IMR-90 (cell line): ENCODE measurements at regions not wholly inside any gene's neighbourhood (a gene's known extent, or its start where the extent isn't known, plus 50 kb on each side); places are given as distances from the start of the nearest gene placed in this dataset.

Source experiments
- ATAC-seq: fragments of 200-7000 bp; cut with Tn5 transposase; 2 replicates; pipeline ENCODE4 v1.9.1; 2020; ENCODE audit warnings: low read depth, mild to moderate bottlenecking, moderate library complexity
- BruUV-seq: library from RNA; stranded (reverse); fragments of 400-500 nt; replicated peaks from 2 replicates; lab custom pipeline; 2021; lab: Mats Ljungman, UMichigan
- CTCF ChIA-PET: fragments of 300-600 bp; formaldehyde crosslinking; extraction: SDS; loops from one replicate; lab custom pipeline; 2021; ENCODE audit warnings: antibody characterized with exemption; lab: Yijun Ruan, JAX
- POLR2A ChIA-PET: fragments of 300-600 bp; sonication (Branson Sonifier 250); formaldehyde crosslinking; loops from one replicate; lab custom pipeline; 2022; ENCODE audit warnings: antibody characterized with exemption; ENCODE audit not compliant: unreplicated experiment; lab: Charles Lee
- DNase-seq: peaks from one replicate; pipeline ENCODE4 v3.0.0; 2013
- H2AFZ ChIP-seq: replicated peaks from 2 replicates; pipeline ENCODE3; 2013; ENCODE audit warnings: low read length, mild to moderate bottlenecking; ENCODE audit not compliant: poor library complexity
- H2AK5ac ChIP-seq: 2 replicates; pipeline ENCODE4 v1.6.1; 2013; ENCODE audit warnings: low read depth, low read length, inconsistent platforms
- H2AK9ac ChIP-seq: replicated peaks from 2 replicates; pipeline ENCODE3; 2013; ENCODE audit warnings: mild to moderate bottlenecking, low read depth, low read length, moderate library complexity; ENCODE audit not compliant: poor library complexity
- H2BK120ac ChIP-seq: 2 replicates; pipeline ENCODE4 v1.6.1; 2013; ENCODE audit warnings: low read depth, low read length, inconsistent platforms
- H2BK15ac ChIP-seq: 3 replicates; pipeline ENCODE4 v1.6.1; 2013; ENCODE audit warnings: low read depth, low read length, inconsistent platforms
- H2BK20ac ChIP-seq: 2 replicates; pipeline ENCODE4 v1.6.1; 2013; ENCODE audit warnings: low read depth, mild to moderate bottlenecking, inconsistent platforms, low read length, moderate library complexity
- H2BK5ac ChIP-seq: 2 replicates; pipeline ENCODE4 v1.6.1; 2013; ENCODE audit warnings: mild to moderate bottlenecking, low read depth, low read length, inconsistent platforms; ENCODE audit not compliant: poor library complexity, severe bottlenecking
- H3K14ac ChIP-seq: replicated peaks from 2 replicates; pipeline ENCODE4 v1.6.1; 2013; ENCODE audit warnings: low read depth, low read length, inconsistent platforms
- H3K18ac ChIP-seq: 2 replicates; pipeline ENCODE4 v1.6.1; 2013; ENCODE audit warnings: low read depth, low read length, control low read depth
- H3K23ac ChIP-seq: 2 replicates; pipeline ENCODE4 v1.6.1; 2013; ENCODE audit warnings: low read depth, low read length, inconsistent platforms
- H3K27ac ChIP-seq: 2 replicates; pipeline ENCODE4 v1.5.1; 2013; ENCODE audit warnings: mild to moderate bottlenecking, control low read depth, low read length; ENCODE audit not compliant: insufficient read depth
- H3K27me3 ChIP-seq: 2 replicates; pipeline ENCODE4 v1.6.1; 2013; ENCODE audit warnings: low read length; ENCODE audit not compliant: control insufficient read depth, insufficient read depth
- H3K36me3 ChIP-seq: 2 replicates; pipeline ENCODE4 v1.6.1; 2013; ENCODE audit warnings: low read length, mixed read lengths; ENCODE audit not compliant: control insufficient read depth, insufficient read depth
- H3K4ac ChIP-seq: 2 replicates; pipeline ENCODE4 v1.6.1; 2013; ENCODE audit warnings: low read depth, low read length, inconsistent platforms
- H3K4me1 ChIP-seq: 2 replicates; pipeline ENCODE4 v1.6.1; 2013; ENCODE audit warnings: low read length, mixed read lengths; ENCODE audit not compliant: control insufficient read depth, insufficient read depth
- H3K4me2 ChIP-seq: 2 replicates; pipeline ENCODE4 v1.6.1; 2013; ENCODE audit warnings: low read depth, mild to moderate bottlenecking, control low read depth, low read length, moderate library complexity
- H3K4me3 ChIP-seq: 2 replicates; pipeline ENCODE4 v1.5.1; 2013; ENCODE audit warnings: low read depth, mild to moderate bottlenecking, control low read depth, low read length, moderate library complexity; ENCODE audit not compliant: insufficient read depth
- H3K56ac ChIP-seq: 2 replicates; pipeline ENCODE4 v1.6.1; 2013; ENCODE audit warnings: low read length, inconsistent platforms; ENCODE audit not compliant: insufficient read depth; ENCODE audit errors: extremely low read depth
- H3K79me1 ChIP-seq, 2 experiments: 2 replicates each; pipeline ENCODE4 v1.6.1; 2013; ENCODE audit warnings: low read length in 2 of 2, inconsistent platforms in 1 of 2, low read depth in 1 of 2
- H3K9ac ChIP-seq: 2 replicates; pipeline ENCODE4 v1.6.1; 2013; ENCODE audit warnings: low read depth, low read length, control low read depth
- H3K9me1 ChIP-seq: 2 replicates; pipeline ENCODE4 v1.6.1; 2013; ENCODE audit warnings: low read length, inconsistent platforms; ENCODE audit not compliant: insufficient read depth
- H3K9me3 ChIP-seq: 2 replicates; pipeline ENCODE4 v1.6.1; 2013; ENCODE audit warnings: low read length; ENCODE audit not compliant: control insufficient read depth, insufficient read depth
- H4K20me1 ChIP-seq: 2 replicates; pipeline ENCODE4 v1.6.1; 2013; ENCODE audit warnings: low read length, inconsistent platforms; ENCODE audit not compliant: insufficient read depth
- H4K5ac ChIP-seq: 2 replicates; pipeline ENCODE4 v1.6.1; 2013; ENCODE audit warnings: mild to moderate bottlenecking, low read depth, low read length, control low read depth
- H4K8ac ChIP-seq, 2 experiments: 2 replicates each; pipeline ENCODE4 v1.6.1; 2013; ENCODE audit warnings: low read depth in 2 of 2, low read length in 2 of 2, control low read depth in 1 of 2, inconsistent platforms in 1 of 2
- H4K91ac ChIP-seq: 2 replicates; pipeline ENCODE4 v1.6.1; 2013; ENCODE audit warnings: low read depth, low read length, inconsistent platforms; ENCODE audit not compliant: insufficient read depth
- MAZ ChIP-seq: IDR thresholded peaks from 2 replicates; pipeline ENCODE4 v1.6.1; 2012; ENCODE audit warnings: low read depth, mild to moderate bottlenecking, low read length, improper control_type of control experiment, moderate library complexity, borderline replicate concordance
- WGBS, 2 experiments: methylation state at CpG; one replicate each; pipeline versions ENCODE4 v1.1.5 to v1.1.7; 2013; ENCODE audit warnings: missing lambda C conversion rate in 2 of 2; ENCODE audit not compliant: insufficient read length in 1 of 2; ENCODE audit errors: extremely low coverage in 2 of 2; 5-methylcytosine and 5-hydroxymethylcytosine counted together
- dilution Hi-C: fragments of 300-500 bp; cut with HindIII; formaldehyde crosslinking; loops from one replicate; pipeline ENCODE4 v1.14.3; 2018; ENCODE audit warnings: low sequenced_read_pairs; ENCODE audit not compliant: unreplicated experiment
- in situ Hi-C: fragments of 300-500 bp; cut with MboI; formaldehyde crosslinking; loops from 3 replicates; pipeline ENCODE4 v1.14.3; 2019; ENCODE audit warnings: low sequenced_read_pairs, inconsistent platforms, mixed read lengths
- intact Hi-C: fragments of 100-400 bp; cut with micrococcal nuclease; formaldehyde crosslinking; loops from 2 replicates; pipeline ENCODE4 v1.10.0; 2022

DNA sequence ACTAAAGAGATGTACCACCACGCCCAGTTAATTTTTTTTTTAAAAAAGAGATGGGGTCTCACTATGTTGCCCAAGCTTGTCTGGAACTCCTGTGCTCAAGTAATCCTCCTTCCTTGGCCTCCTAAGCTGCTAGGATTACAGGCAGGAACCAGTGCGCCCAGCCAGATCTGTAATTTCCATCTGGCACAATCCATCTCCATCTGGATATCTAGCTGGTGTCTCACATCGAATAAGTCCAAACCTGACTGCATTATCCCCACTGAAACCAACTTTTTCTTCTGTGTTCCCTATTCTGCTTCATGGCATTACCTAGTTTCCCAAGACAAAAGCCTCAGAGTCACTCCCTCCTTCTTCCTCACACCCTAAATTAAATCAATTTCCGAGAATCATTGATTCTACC is 125.8 kb upstream of the TEX13C start:
- no peaks in the 10 kb centered on the region for H3K9me1 ChIP-seq
- no peak for DNase-seq
- no peak overlapping the region for H3K14ac ChIP-seq
- no peak overlapping the region for H3K27ac ChIP-seq
- H3K18ac ChIP-seq, result no peak overlapping the region
- dilution Hi-C loops, result no loop called here
- H2BK120ac ChIP-seq, result no peak overlapping the region
- no peak overlapping the region for H3K9ac ChIP-seq
- no peak overlapping the region for H2AFZ ChIP-seq
- intact Hi-C loops, result no loop called here
- no peak for ATAC-seq
- H3K23ac ChIP-seq, result no peak overlapping the region
- POLR2A ChIA-PET, result interaction anchor here (0.5 kb wide), 1 partner anchor 17 kb away, joined by 3 read pairs; no protein-coding TSS in a partner anchor
- 55% methylated on average over 3 of the region's 4 CpGs; no CpG with 5 or more reads in 1 of the 2 experiments for WGBS, 2 experiments
- H3K27me3 ChIP-seq, result no peaks in the 10 kb centered on the region
- H4K5ac ChIP-seq, result no peak overlapping the region
- H3K9me3 ChIP-seq, result no peaks in the 10 kb centered on the region
- H3K4me1 ChIP-seq, result no peaks in the 10 kb centered on the region
- no peak overlapping the region for H3K4me2 ChIP-seq
- H4K20me1 ChIP-seq, result no peaks in the 10 kb centered on the region
- no peak overlapping the region for H4K91ac ChIP-seq
- no peak overlapping the region for H2AK9ac ChIP-seq
- H2BK20ac ChIP-seq, result no peak overlapping the region
- H3K36me3 ChIP-seq, result no peaks in the 10 kb centered on the region
- no TSS peak for BruUV-seq
- no peak overlapping the region for H2BK5ac ChIP-seq
- TF ChIP-seq MAZ, result no peak
- no peak overlapping the region for H4K8ac ChIP-seq
- H3K4me3 ChIP-seq, result no peak overlapping the region
- no peaks in the 10 kb centered on the region for H3K79me1 ChIP-seq
- no peak overlapping the region for H2BK15ac ChIP-seq
- in situ Hi-C loops, result no loop called here
- H3K4ac ChIP-seq, result no peak overlapping the region
- H3K56ac ChIP-seq, result no peak overlapping the region
- no peak overlapping the region for H2AK5ac ChIP-seq
- CTCF ChIA-PET, result no interaction called here
